ENCODE measurements at regions not wholly inside any gene's neighbourhood (a gene's known extent, or its start where the extent isn't known, plus 50 kb on each side); places are given as distances from the start of the nearest gene placed in this dataset.

- TF ChIP-seq POLR2A (IDR thresholded peaks at IDR 0.05; ENCODE audit: low read length) (no peak), GATA1 (IDR thresholded peaks at IDR 0.05; ENCODE audit: low read depth, low read length) (no peak)
Observed at GRCh38 chr5:99191206-99191745, 262.5 kb upstream of the CHD1 start.

Measured in erythroblast (primary cell).